VCaP (cell line): ENCODE measurements at regions not wholly inside any gene's neighbourhood (a gene's known extent, or its start where the extent isn't known, plus 50 kb on each side); places are given as distances from the start of the nearest gene placed in this dataset.
"Not testable (repeated sequence)": the region's sequence is repeated elsewhere in the genome, so short reads cannot be mapped to it uniquely, and the experiment has no call there.

ENCODE experiments used
- H3K27ac ChIP-seq: fragments of 450-650 bp; 2 replicates; pipeline ENCODE4 v1.5.1; 2017
- TF ChIP-seq, protein P1 (sequence below): fragments of 450-650 bp; conservative IDR thresholded peaks from 2 replicates; pipeline ENCODE4 v1.5.1; 2017; ENCODE audit warnings: mild to moderate bottlenecking, moderate library complexity

DNA sequence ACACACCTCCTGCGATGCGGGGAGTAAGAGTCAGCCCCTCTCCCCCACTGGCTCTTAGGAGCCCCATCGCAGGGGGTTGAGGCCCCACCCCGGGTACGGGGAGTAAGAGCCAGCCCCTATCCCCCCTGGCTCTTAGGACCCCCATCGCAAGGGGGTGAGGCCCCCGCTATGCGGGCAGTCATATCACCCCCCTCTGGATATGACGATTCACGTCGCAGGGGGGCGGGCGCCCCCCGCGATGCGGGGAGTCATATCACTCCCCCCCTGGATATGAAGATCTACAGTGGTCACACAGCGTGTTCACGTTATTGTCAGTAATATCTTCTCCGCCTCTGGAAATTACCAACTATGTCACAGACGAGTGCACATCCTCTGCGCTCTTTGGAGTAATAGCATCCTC lies 61.1 kb downstream of the DEFB131A start:
- not testable (repeated sequence) for H3K27ac ChIP-seq

DNA sequence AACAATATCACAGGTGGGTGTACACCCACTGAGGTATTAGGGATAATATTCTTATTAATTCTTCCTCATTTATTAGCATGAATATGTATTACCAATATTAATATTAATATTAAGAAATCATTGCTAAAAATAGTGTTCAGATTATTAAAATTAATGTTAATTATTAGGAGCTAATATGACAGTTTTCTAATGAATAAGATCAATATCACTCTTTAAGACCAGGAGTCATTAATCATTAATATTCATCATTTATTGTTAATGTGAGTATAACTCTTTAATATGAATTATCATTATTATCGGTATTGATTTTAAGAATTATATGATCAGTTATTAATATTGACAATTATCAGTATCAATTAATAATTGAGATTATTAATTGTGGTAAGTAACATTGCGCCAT lies 62.5 kb downstream of the DEFB131A start:
- H3K27ac ChIP-seq: not testable (repeated sequence)

DNA sequence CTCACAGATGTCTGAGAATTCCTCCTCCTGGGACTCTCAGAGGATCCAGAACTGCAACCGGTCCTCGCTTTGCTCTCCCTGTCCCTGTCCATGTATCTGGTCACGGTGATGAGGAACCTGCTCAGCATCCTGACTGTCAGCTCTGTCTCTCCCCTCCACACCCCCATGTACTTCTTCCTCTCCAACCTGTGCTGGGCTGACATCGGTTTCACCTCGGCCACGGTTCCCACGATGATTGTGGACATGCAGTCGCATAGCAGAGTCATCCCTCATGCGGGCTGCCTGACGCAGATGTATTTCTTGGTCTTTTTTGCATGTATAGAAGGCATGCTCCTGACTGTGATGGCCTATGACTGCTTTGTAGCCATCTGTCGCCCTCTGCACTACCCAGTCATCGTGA lies 68.7 kb downstream of the DEFB131A start:
- not testable (repeated sequence) for H3K27ac ChIP-seq

DNA sequence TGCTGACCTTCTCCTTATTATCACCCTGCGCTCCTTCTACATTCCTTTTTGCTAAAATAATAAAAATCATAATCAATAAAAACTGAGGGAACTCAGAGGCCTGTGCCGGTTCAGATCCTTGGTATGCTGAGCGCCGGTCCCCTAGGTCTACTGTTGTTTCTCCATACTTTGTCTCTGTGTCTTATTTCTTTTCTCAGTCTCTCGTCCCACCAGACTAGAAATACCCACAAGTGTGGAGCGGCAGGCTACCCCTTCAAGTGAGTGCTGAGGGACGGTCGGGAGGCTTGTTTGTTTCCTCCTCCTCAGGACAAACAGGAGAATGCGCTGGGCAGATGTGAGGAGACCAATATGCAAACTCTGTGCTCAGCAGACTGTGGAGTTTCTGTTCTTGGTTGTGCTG lies 75.4 kb downstream of the DEFB131A start:
- not testable (repeated sequence) for H3K27ac ChIP-seq

DNA sequence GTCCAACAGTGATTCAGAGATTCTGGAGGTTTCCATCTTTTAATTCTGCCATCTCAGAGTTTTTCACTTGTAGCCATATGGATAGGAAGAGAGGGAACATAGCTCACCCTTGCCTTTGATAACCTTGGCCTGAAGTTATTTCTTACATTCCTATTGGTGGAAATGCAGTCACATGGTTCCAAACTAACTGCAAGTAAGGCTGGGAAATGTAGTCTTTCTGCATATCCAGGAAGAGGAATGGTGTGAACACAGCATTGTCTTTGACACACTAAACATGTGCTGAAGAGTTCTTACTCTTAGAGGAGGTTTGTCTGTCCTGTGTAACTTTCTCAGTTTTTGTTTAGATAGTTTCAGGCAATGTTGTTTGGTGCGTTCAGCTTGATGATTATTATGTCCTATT lies 78.7 kb downstream of the DEFB131A start:
- not testable (repeated sequence) for H3K27ac ChIP-seq

DNA sequence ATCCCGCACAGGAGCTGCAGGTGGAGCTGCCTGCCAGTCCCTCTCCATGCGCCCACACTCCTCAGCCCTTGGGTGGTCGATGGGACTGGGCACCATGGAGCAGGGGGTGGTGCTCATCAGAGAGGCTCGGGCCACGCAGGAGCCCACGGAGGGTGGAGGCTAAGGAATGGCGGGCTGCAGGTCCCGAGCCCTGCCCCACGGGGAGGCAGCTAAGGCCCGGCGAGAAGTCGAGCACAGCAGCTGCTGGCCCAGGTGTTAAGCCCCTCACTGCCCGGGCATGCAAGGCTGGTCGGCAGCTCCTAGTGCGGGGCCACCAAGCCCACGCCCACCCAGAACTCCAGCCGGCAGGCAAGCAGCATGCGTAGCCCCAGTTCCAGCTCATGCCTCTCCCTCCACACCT lies 80.2 kb downstream of the DEFB131A start:
- H3K27ac ChIP-seq: not testable (repeated sequence)

DNA sequence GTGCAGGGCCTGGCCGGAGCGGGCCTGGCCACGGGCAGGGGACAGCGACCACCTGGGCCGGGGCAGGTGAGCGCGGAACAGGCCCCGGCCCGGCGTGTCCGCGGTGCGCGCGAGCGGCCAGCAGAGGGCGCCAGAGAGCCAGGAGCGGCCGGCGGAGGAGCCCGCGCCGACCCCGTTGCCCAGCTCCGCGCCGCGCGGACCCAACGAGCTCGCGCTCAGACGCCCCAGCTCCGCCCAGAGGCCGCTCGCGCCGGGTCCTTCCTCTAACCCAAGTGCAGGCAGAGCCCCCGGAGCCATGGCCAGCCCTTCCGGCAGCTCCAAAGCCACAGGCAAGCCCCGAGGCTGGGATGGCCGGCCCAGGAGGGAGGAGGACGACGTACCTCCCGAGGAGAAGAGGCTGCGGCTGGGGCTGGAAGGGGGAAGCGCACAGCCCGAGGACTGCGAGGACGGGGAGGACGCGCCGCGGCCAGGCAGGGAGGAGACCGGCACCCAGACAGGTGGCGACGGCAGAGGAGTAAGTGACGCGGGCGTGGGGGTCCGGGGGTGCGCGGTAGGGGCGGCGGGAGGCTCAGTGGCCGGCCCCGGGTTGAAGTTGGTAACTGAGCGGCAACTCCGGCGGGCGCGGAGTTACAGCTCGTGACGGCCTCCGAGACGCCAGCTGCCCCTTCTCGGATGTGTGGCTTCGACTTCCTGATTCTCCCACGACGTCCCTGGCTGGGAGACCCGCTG lies 88.1 kb downstream of the DEFB131A start:
- TF ChIP-seq, protein P1, sequence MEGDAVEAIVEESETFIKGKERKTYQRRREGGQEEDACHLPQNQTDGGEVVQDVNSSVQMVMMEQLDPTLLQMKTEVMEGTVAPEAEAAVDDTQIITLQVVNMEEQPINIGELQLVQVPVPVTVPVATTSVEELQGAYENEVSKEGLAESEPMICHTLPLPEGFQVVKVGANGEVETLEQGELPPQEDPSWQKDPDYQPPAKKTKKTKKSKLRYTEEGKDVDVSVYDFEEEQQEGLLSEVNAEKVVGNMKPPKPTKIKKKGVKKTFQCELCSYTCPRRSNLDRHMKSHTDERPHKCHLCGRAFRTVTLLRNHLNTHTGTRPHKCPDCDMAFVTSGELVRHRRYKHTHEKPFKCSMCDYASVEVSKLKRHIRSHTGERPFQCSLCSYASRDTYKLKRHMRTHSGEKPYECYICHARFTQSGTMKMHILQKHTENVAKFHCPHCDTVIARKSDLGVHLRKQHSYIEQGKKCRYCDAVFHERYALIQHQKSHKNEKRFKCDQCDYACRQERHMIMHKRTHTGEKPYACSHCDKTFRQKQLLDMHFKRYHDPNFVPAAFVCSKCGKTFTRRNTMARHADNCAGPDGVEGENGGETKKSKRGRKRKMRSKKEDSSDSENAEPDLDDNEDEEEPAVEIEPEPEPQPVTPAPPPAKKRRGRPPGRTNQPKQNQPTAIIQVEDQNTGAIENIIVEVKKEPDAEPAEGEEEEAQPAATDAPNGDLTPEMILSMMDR: peak; percentile 82
- H3K27ac ChIP-seq: not testable (repeated sequence)

DNA sequence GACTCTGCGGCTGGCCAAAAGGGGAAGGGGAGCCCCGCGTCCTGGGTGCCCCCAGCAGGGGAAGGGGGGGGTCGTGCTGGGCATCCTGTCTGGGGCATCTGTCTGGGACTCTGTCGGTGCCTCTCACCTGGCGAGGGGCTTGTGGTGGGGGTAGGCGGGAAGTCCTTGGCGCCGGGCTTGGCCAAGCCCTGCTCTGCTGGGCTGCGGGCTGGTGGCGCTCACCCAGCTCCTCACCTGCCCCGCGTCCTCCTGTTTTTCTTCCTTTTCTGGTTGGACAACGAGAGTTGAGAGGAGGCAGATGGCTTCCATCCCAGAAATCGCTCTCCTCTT lies 88.6 kb downstream of the DEFB131A start:
- H3K27ac ChIP-seq: not testable (repeated sequence)

DNA sequence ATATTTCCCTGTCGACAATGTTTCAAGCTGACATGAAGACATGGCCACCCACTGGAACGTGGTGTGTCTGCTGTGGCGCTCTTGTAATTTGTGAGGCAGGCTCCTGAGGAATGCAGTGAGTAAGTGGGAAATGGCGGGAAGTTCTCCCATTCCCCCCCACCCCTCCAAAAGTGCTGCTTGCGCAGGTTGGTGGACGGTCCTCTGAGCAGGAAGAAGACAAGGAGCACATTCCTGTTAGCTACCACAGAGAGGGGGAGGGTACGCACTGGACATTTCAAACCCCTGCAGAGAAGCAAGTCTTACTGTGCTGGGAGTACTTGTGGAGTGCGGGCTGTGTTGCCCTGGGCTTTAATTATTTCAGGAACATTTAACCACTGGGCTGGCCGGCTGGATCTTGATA lies 92.9 kb downstream of the DEFB131A start:
- not testable (repeated sequence) for H3K27ac ChIP-seq

DNA sequence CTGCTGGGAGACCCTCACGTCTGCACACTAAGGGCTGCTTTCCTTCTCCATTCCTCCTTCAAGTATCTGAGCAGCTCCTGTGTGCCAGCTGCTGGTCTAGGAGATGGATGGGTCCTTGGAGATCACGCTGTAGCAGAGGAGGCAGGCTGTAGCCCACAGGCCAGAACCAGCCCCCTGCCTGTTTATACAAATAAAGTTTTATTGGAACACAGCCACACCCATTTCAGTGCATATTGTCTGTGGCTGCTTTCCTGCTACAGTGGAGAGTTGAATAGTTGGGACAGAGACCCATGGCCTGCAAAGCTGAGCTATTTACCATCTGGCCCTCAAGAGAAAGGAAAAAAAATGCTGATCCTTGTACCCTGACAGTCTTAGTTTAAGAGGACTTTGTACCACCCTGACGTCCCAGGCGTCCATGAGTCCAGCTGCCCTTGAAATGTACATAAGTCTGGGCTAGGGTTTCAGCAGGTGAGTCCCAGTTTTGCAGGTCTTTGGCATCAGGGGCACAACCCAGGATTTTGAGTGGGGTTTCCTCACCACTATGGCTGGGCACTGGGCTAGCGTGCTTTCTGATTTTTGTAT lies 95.8 kb downstream of the DEFB131A start:
- H3K27ac ChIP-seq: not testable (repeated sequence)

DNA sequence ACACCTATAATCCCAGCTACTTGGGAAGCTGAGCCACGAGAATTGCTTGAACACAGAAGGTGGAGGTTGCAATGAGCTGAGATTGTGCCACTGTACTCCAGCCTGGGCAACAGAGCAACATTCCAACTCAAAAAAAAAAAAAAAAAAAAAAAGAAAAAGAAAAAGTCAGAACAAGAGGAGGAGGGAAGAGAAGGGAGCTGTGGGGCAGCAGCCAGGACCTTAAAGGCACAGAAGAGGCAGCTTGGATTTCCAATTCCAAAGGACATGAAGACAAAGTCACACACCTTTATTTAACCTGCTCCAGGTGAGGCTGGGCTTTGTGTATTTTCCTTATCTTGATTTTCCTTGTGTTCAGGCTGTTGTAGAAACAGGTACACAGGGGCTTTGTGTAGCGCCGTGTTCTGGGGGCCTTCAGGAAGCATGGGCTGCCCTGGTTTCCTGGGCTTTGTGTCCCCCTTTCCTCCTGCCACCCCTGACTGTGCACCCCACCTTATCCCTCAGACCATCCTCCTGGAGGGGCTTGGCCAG lies 97.2 kb downstream of the DEFB131A start:
- H3K27ac ChIP-seq: not testable (repeated sequence)

DNA sequence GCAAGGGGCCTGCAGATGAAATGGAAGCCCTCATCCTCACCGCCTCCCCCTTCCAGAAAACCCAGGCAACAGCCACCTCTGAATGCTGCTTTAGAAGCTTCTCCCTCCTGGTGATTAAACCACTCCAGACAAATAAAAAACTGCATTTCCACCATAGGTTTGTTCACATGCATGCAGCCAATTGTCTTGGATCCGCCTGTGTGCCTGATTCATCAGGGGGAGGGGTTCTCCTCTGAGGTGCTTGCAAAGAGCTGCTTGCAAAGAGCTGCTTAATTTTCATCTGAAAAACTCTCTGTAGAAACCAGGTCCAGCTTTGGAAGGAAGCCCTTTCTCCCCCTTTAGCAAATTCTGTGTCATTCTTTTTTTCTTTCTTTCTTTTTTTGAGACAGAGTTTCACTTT lies 100.6 kb downstream of the DEFB131A start:
- H3K27ac ChIP-seq: not testable (repeated sequence)

DNA sequence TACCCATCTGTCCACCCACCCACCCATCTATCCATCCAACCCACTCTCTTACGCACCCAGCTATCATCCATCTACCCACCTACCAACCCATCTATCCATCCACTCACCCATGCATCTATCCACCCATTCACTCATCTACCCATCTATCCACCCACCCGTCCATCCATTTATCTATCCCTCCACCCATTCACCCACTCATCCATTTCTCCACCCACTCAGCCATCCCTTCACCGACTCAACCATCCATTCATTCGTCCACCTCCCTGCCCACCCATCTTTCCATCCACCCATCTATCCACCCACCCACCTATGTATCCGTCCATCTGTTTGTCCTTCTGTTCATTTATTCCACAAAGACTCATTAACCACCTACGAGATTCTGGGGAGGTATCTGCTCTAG lies 103.3 kb downstream of the DEFB131A start:
- H3K27ac ChIP-seq: not testable (repeated sequence)

DNA sequence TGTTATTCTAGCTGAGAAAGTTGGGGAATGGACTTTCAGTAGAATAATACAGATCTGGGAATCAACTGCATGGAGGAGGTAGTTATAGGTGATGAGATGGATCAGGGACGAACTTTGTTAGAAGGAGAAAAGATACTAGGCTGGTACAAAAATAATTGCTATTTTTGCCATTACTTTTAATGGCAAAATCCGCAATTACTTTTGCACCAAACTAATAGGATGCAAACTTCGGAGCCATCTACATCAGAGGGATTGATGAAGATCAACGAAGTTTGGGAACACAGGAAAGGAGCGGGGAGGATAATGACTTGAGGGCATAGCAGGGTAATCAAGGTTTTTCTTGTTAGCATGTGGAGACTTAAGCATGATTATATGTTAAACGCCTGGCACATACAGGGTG lies 111.9 kb downstream of the DEFB131A start:
- not testable (repeated sequence) for H3K27ac ChIP-seq

DNA sequence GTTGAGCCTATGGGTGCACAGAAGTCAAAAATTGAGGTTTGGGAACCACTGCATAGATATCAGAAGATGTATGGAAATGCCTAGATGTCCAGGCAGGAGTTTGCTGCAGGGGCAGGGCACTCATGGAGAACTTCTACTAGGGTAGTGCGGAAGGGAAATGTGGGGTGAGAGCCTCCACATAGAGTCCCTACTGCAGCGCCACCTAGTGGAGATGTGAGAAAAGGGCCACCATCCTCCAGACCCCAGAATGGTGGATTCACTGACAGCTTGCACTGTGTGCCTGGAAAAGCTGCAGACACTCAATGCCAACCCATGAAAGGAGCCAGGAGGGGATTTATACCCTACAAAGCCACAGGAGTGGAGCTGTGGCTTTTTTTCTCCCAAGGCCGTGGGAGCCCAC lies 133.7 kb downstream of the DEFB131A start:
- not testable (repeated sequence) for H3K27ac ChIP-seq

DNA sequence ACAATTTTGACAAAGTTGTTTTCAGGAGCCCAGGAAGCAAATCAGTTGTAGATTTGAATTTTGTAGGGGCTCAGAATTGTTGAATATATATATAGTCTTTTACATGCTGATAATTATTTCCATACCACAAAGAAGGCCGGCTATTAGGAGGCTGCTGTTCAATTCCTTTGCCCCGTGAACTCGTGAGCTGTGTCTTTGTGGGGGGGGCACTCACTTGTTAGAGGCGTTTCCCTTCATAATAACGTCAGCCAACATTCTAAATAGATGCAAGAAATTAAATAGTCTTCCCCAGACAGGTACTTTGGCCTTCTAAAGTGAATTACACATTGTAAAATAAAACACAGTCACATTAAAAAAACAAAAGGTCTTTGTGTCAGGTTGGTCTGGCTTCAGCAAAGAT lies 138.7 kb downstream of the DEFB131A start:
- not testable (repeated sequence) for H3K27ac ChIP-seq

DNA sequence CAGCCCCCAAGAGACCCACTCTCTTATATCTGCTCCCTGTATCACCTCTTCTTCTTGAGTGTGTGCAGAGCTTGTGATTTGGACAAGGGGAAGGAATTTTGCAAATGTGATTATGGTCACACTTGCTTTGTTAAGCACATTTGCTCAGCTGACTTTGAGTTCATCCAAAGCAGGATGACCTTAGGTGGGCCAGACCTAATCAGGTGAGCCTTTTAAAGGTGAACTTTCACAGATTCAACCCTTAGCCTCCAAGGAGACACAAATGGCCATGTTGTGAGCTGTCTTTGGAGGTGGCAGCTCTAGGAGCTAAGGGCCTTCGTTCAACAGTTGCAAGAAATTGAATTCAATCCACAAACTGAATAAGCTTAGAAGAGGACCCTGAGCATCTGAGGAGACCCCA lies 147.8 kb downstream of the DEFB131A start:
- no peak overlapping the region for H3K27ac ChIP-seq
- TF ChIP-seq, protein P1: no peak
